ENCODE measurements at regions not wholly inside any gene's neighbourhood (a gene's known extent, or its start where the extent isn't known, plus 50 kb on each side); places are given as distances from the start of the nearest gene placed in this dataset.

DNA sequence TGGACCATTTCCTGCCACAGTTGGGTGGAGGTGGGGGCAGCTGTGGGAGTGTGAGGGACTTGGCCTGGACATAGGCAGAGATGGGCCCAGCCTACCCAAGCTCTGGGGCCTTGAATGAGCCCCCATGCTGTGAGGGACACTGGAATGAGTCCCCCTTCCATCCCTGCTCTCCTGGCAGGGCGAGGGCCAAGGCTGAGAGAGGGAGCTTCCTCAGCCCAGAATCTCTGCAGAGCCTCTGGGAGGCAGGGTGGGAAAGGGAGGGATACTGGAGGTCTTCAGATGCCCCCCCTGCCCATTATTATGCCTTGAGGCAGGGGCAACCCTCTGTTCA lies 124.5 kb upstream of the PJA1 start:
- TF ChIP-seq, protein P1, sequence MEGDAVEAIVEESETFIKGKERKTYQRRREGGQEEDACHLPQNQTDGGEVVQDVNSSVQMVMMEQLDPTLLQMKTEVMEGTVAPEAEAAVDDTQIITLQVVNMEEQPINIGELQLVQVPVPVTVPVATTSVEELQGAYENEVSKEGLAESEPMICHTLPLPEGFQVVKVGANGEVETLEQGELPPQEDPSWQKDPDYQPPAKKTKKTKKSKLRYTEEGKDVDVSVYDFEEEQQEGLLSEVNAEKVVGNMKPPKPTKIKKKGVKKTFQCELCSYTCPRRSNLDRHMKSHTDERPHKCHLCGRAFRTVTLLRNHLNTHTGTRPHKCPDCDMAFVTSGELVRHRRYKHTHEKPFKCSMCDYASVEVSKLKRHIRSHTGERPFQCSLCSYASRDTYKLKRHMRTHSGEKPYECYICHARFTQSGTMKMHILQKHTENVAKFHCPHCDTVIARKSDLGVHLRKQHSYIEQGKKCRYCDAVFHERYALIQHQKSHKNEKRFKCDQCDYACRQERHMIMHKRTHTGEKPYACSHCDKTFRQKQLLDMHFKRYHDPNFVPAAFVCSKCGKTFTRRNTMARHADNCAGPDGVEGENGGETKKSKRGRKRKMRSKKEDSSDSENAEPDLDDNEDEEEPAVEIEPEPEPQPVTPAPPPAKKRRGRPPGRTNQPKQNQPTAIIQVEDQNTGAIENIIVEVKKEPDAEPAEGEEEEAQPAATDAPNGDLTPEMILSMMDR (IDR thresholded peaks at IDR 0.05): no peak
- TF ChIP-seq POLR2A (IDR thresholded peaks at IDR 0.05): no peak

Data from gastroesophageal sphincter (tissue), 3 donors.